ENCODE measurements at regions not wholly inside any gene's neighbourhood (a gene's known extent, or its start where the extent isn't known, plus 50 kb on each side); places are given as distances from the start of the nearest gene placed in this dataset.
"Not testable (repeated sequence)": the region's sequence is repeated elsewhere in the genome, so short reads cannot be mapped to it uniquely, and the experiment has no call there.

- TF ChIP-seq CTCF (conservative IDR thresholded peaks at IDR 0.05 in 1 of 2, IDR thresholded peaks at IDR 0.05 in 1 of 2; ENCODE audit: low read depth in 1 of 2, low read length in 2 of 2) (no peak), EZH2 (IDR thresholded peaks at IDR 0.05; ENCODE audit: low read length, missing control alignments) (no peak)
- no peak overlapping the region for H2AFZ ChIP-seq (ENCODE audit: low read length)
- no peaks in the 10 kb centered on the region for H3K4me1 ChIP-seq (ENCODE audit: control insufficient read depth, extremely low read depth, insufficient read depth, low read length)
- H3K9ac ChIP-seq (ENCODE audit: insufficient read depth, low read length): no peak overlapping the region
- no peak overlapping the region for H3K4me2 ChIP-seq (ENCODE audit: extremely low read depth, insufficient read depth, low read length)
- peaks cover 2% of the 10 kb centered on the region for H3K27me3 ChIP-seq (ENCODE audit: control insufficient read depth, insufficient read depth, low read length)
- no peaks in the 10 kb centered on the region for H3K9me3 ChIP-seq (ENCODE audit: control insufficient read depth, insufficient read depth, low read depth, low read length)
- no peaks in the 10 kb centered on the region for H3K79me2 ChIP-seq (ENCODE audit: control insufficient read depth, insufficient read depth, low read length)
- H3K36me3 ChIP-seq (ENCODE audit: control insufficient read depth, insufficient read depth, low read length): no peaks in the 10 kb centered on the region
- no peak overlapping the region for H3K27ac ChIP-seq (ENCODE audit: insufficient read depth, low read length)
- no peak for DNase-seq (ENCODE audit: low read depth in 2 of 2)
- no peak overlapping the region for H3K4me3 ChIP-seq (replicated peaks in 1 of 4; ENCODE audit: control extremely low read depth in 1 of 4, insufficient read depth in 1 of 4, low read depth in 3 of 4, low read length in 4 of 4)
- no peaks in the 10 kb centered on the region for H4K20me1 ChIP-seq (ENCODE audit: control insufficient read depth, extremely low read depth, insufficient read depth, low read length)
These were observed 174.8 kb downstream of the LACC1 start for GRCh38 chr13:44054525-44054924.

- not testable (repeated sequence) for H3K27ac ChIP-seq (ENCODE audit: insufficient read depth, low read length); H4K20me1 ChIP-seq (ENCODE audit: control insufficient read depth, extremely low read depth, insufficient read depth, low read length); H2AFZ ChIP-seq (ENCODE audit: low read length); H3K36me3 ChIP-seq (ENCODE audit: control insufficient read depth, insufficient read depth, low read length); H3K79me2 ChIP-seq (ENCODE audit: control insufficient read depth, insufficient read depth, low read length); H3K4me3 ChIP-seq (replicated peaks in 1 of 4; ENCODE audit: control extremely low read depth in 1 of 4, insufficient read depth in 1 of 4, low read depth in 3 of 4, low read length in 4 of 4); H3K9me3 ChIP-seq (ENCODE audit: control insufficient read depth, insufficient read depth, low read depth, low read length); H3K4me2 ChIP-seq (ENCODE audit: extremely low read depth, insufficient read depth, low read length); H3K9ac ChIP-seq (ENCODE audit: insufficient read depth, low read length); H3K4me1 ChIP-seq (ENCODE audit: control insufficient read depth, extremely low read depth, insufficient read depth, low read length); H3K27me3 ChIP-seq (ENCODE audit: control insufficient read depth, insufficient read depth, low read length)
- DNase-seq (ENCODE audit: low read depth in 2 of 2): peak in 1 of 2 donors; percentile 28
These were observed 176.0 kb downstream of the LACC1 start for GRCh38 chr13:44055681-44056080.

GRCh38 chr13:44058067-44058466, 178.4 kb downstream of the LACC1 start:
- no peak for DNase-seq (ENCODE audit: low read depth in 2 of 2)
- TF ChIP-seq CTCF (conservative IDR thresholded peaks at IDR 0.05 in 1 of 2, IDR thresholded peaks at IDR 0.05 in 1 of 2; ENCODE audit: low read depth in 1 of 2, low read length in 2 of 2) (no peak), EZH2 (IDR thresholded peaks at IDR 0.05; ENCODE audit: low read length, missing control alignments) (no peak)
- H4K20me1 ChIP-seq (ENCODE audit: control insufficient read depth, extremely low read depth, insufficient read depth, low read length): no peaks in the 10 kb centered on the region

More at GRCh38 chr13:44058067-44058466, 178.4 kb downstream of the LACC1 start:
- no peak overlapping the region for H3K4me2 ChIP-seq (ENCODE audit: extremely low read depth, insufficient read depth, low read length)
- no peak overlapping the region for H3K4me3 ChIP-seq (replicated peaks in 1 of 4; ENCODE audit: control extremely low read depth in 1 of 4, insufficient read depth in 1 of 4, low read depth in 3 of 4, low read length in 4 of 4)
- H3K9ac ChIP-seq (ENCODE audit: insufficient read depth, low read length): no peak overlapping the region
- no peaks in the 10 kb centered on the region for H3K9me3 ChIP-seq (ENCODE audit: control insufficient read depth, insufficient read depth, low read depth, low read length)
- no peak overlapping the region for H2AFZ ChIP-seq (ENCODE audit: low read length)
- no peaks in the 10 kb centered on the region for H3K4me1 ChIP-seq (ENCODE audit: control insufficient read depth, extremely low read depth, insufficient read depth, low read length)
- peaks cover 2% of the 10 kb centered on the region for H3K27me3 ChIP-seq (ENCODE audit: control insufficient read depth, insufficient read depth, low read length)
- H3K27ac ChIP-seq (ENCODE audit: insufficient read depth, low read length): no peak overlapping the region
- H3K36me3 ChIP-seq (ENCODE audit: control insufficient read depth, insufficient read depth, low read length): no peaks in the 10 kb centered on the region
- no peaks in the 10 kb centered on the region for H3K79me2 ChIP-seq (ENCODE audit: control insufficient read depth, insufficient read depth, low read length)

Measured in fibroblast of lung (primary cell).